ENCODE measurements at regions not wholly inside any gene's neighbourhood (a gene's known extent, or its start where the extent isn't known, plus 50 kb on each side); places are given as distances from the start of the nearest gene placed in this dataset.

DNA sequence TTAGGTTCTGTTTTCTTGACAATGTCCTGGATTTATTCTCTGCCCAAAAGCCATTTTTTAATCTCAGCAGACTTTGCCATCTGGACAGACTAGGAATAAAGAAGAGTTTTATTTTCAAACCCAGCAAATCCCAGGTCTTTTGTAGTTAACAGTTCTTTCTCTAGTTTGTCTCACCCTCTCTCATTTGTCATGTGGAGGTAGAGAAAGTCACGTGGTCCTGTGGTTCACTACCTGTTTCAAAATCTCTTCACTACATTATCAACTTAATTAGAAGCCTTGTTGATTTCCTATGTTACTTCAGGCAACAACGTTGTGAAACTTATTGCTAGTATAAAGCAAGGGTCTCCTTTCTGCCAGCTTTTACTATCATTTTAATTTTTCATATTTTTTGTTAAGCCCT lies 1222.6 kb downstream of the EFNB2 start:
- TF ChIP-seq, protein P1, sequence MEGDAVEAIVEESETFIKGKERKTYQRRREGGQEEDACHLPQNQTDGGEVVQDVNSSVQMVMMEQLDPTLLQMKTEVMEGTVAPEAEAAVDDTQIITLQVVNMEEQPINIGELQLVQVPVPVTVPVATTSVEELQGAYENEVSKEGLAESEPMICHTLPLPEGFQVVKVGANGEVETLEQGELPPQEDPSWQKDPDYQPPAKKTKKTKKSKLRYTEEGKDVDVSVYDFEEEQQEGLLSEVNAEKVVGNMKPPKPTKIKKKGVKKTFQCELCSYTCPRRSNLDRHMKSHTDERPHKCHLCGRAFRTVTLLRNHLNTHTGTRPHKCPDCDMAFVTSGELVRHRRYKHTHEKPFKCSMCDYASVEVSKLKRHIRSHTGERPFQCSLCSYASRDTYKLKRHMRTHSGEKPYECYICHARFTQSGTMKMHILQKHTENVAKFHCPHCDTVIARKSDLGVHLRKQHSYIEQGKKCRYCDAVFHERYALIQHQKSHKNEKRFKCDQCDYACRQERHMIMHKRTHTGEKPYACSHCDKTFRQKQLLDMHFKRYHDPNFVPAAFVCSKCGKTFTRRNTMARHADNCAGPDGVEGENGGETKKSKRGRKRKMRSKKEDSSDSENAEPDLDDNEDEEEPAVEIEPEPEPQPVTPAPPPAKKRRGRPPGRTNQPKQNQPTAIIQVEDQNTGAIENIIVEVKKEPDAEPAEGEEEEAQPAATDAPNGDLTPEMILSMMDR (IDR thresholded peaks at IDR 0.05), result no peak
- TF ChIP-seq POLR2A (IDR thresholded peaks at IDR 0.05), result no peak

All from thyroid gland (tissue), 4 donors.